ENCODE measurements at regions not wholly inside any gene's neighbourhood (a gene's known extent, or its start where the extent isn't known, plus 50 kb on each side); places are given as distances from the start of the nearest gene placed in this dataset.

GRCh38 chr15:95431518-95431917, 899.0 kb upstream of the NR2F2 start:
- TF ChIP-seq CTCF (IDR thresholded peaks at IDR 0.05) (no peak), POLR2A (IDR thresholded peaks at IDR 0.05) (no peak)

Data from body of pancreas (tissue), 4 donors.